GM12892 (cell line): ENCODE measurements at regions not wholly inside any gene's neighbourhood (a gene's known extent, or its start where the extent isn't known, plus 50 kb on each side); places are given as distances from the start of the nearest gene placed in this dataset.

ENCODE experiments used
- POLR2A ChIP-seq: IDR thresholded peaks from 2 replicates; pipeline ENCODE4 v1.6.1; 2011; ENCODE audit warnings: low read depth, low read length, control low read depth
- TAF1 ChIP-seq: IDR thresholded peaks from 2 replicates; pipeline ENCODE4 v1.6.1; 2011; ENCODE audit warnings: low read depth, mild to moderate bottlenecking, control low read depth, low read length, borderline replicate concordance

GRCh38 chr19:30168760-30169159 lies 203.4 kb upstream of the ZNF536 start:
- TF ChIP-seq TAF1 (no peak), POLR2A (no peak)
